A549 (cell line): ENCODE measurements at regions not wholly inside any gene's neighbourhood (a gene's known extent, or its start where the extent isn't known, plus 50 kb on each side); places are given as distances from the start of the nearest gene placed in this dataset.

Experiments
- ATAC-seq, 2 experiments: fragments of 200-7000 bp in 1 of 2; fragments of >200 bp in 1 of 2; cut with Nextera tagmentation in 1 of 2; cut with Tn5 transposase in 1 of 2; 3 replicates each; pipeline versions ENCODE4 v1.8.0 to v1.9.1; 2018 to 2020; ENCODE audit warnings: mild to moderate bottlenecking in 1 of 2, moderate library complexity in 1 of 2
- CTCF ChIA-PET: fragments of 300-600 bp; sonication (Branson Sonifier 250); formaldehyde crosslinking; extraction: SDS; loops from one replicate; lab custom pipeline; 2021; ENCODE audit warnings: antibody characterized with exemption, inconsistent platforms; lab: Yijun Ruan, JAX
- POLR2A ChIA-PET: fragments of 350-600 bp; formaldehyde crosslinking; extraction: SDS; loops from one replicate; lab custom pipeline; 2021; ENCODE audit warnings: antibody characterized with exemption, inconsistent platforms; lab: Yijun Ruan, JAX
- DNase-seq, 2 experiments: peaks; one replicate each; pipeline versions ENCODE4 v3.0.0 to v3.0.0-alpha.2; 2011 to 2016; ENCODE audit warnings: low read depth in 1 of 2, low spot score in 1 of 2
- FAIRE-seq: peaks from 2 replicates; lab custom pipeline; 2011; peaks lifted over from hg19 to GRCh38; lab: Jason Lieb, UNC
- H3K27ac ChIP-seq, 2 experiments: fragments of >200 bp; sonication (Bioruptor Twin); formaldehyde crosslinking; 3 replicates each; pipeline ENCODE4 v1.5.1; 2016 to 2017
- H3K4me1 ChIP-seq: fragments of >200 bp; sonication (Bioruptor Twin); formaldehyde crosslinking; 3 replicates; pipeline ENCODE4 v1.6.1; 2016
- H3K4me2 ChIP-seq: fragments of >200 bp; sonication (Bioruptor Twin); formaldehyde crosslinking; 3 replicates; pipeline ENCODE4 v1.6.1; 2016
- H3K4me3 ChIP-seq: fragments of >200 bp; sonication (Bioruptor Twin); formaldehyde crosslinking; 3 replicates; pipeline ENCODE4 v1.5.1; 2016
- H3K9me3 ChIP-seq: fragments of >200 bp; sonication (Bioruptor Twin); formaldehyde crosslinking; 3 replicates; pipeline ENCODE4 v1.6.1; 2016
- BHLHE40 ChIP-seq: IDR thresholded peaks from 2 replicates; pipeline ENCODE4 v1.6.1; 2012; ENCODE audit warnings: low read depth, low read length, inconsistent platforms
- CHD4 ChIP-seq: fragments of 200-600 bp; sonication (generic); IDR thresholded peaks from 2 replicates; pipeline ENCODE4 v1.6.1; 2016; ENCODE audit warnings: antibody characterized with exemption, mild to moderate bottlenecking, borderline replicate concordance
- FOSB ChIP-seq: fragments of 250-450 bp; sonication (Bioruptor Pico); IDR thresholded peaks from 2 replicates; pipeline ENCODE4 v1.5.0; 2020; ENCODE audit warnings: mild to moderate bottlenecking, moderate library complexity
- FOXS1 ChIP-seq: fragments of 250-450 bp; sonication (Bioruptor Pico); IDR thresholded peaks from 2 replicates; pipeline ENCODE4 v1.5.0; 2020; ENCODE audit warnings: mild to moderate bottlenecking, moderate library complexity
- HEYL ChIP-seq: fragments of 250-450 bp; sonication (Bioruptor Pico); IDR thresholded peaks from 2 replicates; pipeline ENCODE4 v1.8.0; 2021; ENCODE audit warnings: mild to moderate bottlenecking, moderate library complexity
- HOXA7 ChIP-seq: fragments of 250-450 bp; sonication (Bioruptor Pico); IDR thresholded peaks from 2 replicates; pipeline ENCODE4 v1.5.0; 2020; ENCODE audit warnings: mild to moderate bottlenecking, moderate library complexity
- HOXB13 ChIP-seq: fragments of 250-450 bp; sonication (Bioruptor Pico); IDR thresholded peaks from 2 replicates; pipeline ENCODE4 v1.5.0; 2020; ENCODE audit warnings: low read depth, mild to moderate bottlenecking, moderate library complexity
- HOXB5 ChIP-seq: fragments of 250-450 bp; sonication (Bioruptor Pico); IDR thresholded peaks from 2 replicates; pipeline ENCODE4 v1.5.0; 2020; ENCODE audit warnings: mild to moderate bottlenecking, moderate library complexity
- JUN ChIP-seq, 2 experiments: fragments of >200 bp; sonication (Bioruptor Twin); formaldehyde crosslinking; IDR thresholded peaks; 2 replicates in 1 of 2; 3 replicates in 1 of 2; pipeline ENCODE4 v1.6.1; 2016 to 2017
- MAZ ChIP-seq: fragments of 150-350 bp; IDR thresholded peaks from 2 replicates; pipeline ENCODE4 v1.6.1; 2014; ENCODE audit warnings: antibody characterized with exemption, low read depth, low read length, borderline replicate concordance
- MYC ChIP-seq: IDR thresholded peaks from 2 replicates; pipeline ENCODE4 v1.6.1; 2012; ENCODE audit warnings: mild to moderate bottlenecking, inconsistent platforms, low read length, improper control_type of control experiment, borderline replicate concordance
- NFE2L2 ChIP-seq: fragments of 150-350 bp; conservative IDR thresholded peaks from 2 replicates; pipeline ENCODE4 v1.6.1; 2014; ENCODE audit warnings: low read length
- NPAS2 ChIP-seq: fragments of 250-450 bp; sonication (Bioruptor Pico); IDR thresholded peaks from 2 replicates; pipeline ENCODE4 v1.8.0; 2022; ENCODE audit warnings: mild to moderate bottlenecking, moderate library complexity, borderline replicate concordance
- NR3C1 ChIP-seq: fragments of >200 bp; sonication (Bioruptor Twin); formaldehyde crosslinking; IDR thresholded peaks from 3 replicates; pipeline ENCODE4 v1.6.1; 2017
- PHF8 ChIP-seq: fragments of 200-600 bp; sonication (generic); IDR thresholded peaks from 2 replicates; pipeline ENCODE4 v1.6.1; 2016; ENCODE audit warnings: low read depth, mild to moderate bottlenecking, antibody characterized with exemption, moderate library complexity, borderline replicate concordance
- POLR2AphosphoS2 ChIP-seq: conservative IDR thresholded peaks from 2 replicates; pipeline ENCODE4 v1.6.1; 2012; ENCODE audit warnings: low read length, improper control_type of control experiment, inconsistent platforms
- RAD21 ChIP-seq, 2 experiments: fragments of >200 bp in 1 of 2; sonication (Bioruptor Twin) in 1 of 2; formaldehyde crosslinking in 1 of 2; IDR thresholded peaks in 1 of 2; conservative IDR thresholded peaks in 1 of 2; 2 replicates in 1 of 2; 3 replicates in 1 of 2; pipeline ENCODE4 v1.6.1; 2012 to 2018; ENCODE audit warnings: inconsistent platforms in 1 of 2
- SMC3 ChIP-seq: fragments of >200 bp; sonication (Bioruptor Twin); formaldehyde crosslinking; IDR thresholded peaks from 3 replicates; pipeline ENCODE4 v1.6.1; 2018; ENCODE audit warnings: inconsistent platforms
- TP53 ChIP-seq: fragments of 250-450 bp; sonication (Bioruptor Pico); IDR thresholded peaks from 2 replicates; pipeline ENCODE4 v1.5.0; 2021; ENCODE audit warnings: mild to moderate bottlenecking, moderate library complexity
- ZNF302 ChIP-seq: fragments of 250-450 bp; sonication (Bioruptor Pico); IDR thresholded peaks from 2 replicates; pipeline ENCODE4 v1.9.0; 2021; ENCODE audit warnings: inconsistent platforms, mild to moderate bottlenecking, moderate library complexity
- ZSCAN20 ChIP-seq: fragments of 250-450 bp; sonication (Bioruptor Pico); IDR thresholded peaks from 2 replicates; pipeline ENCODE4 v1.8.0; 2022; ENCODE audit warnings: mild to moderate bottlenecking, moderate library complexity
- WGBS: methylation state at CpG from one replicate; pipeline ENCODE4 v1.1.6; 2017; ENCODE audit errors: missing lambda C conversion rate; 5-methylcytosine and 5-hydroxymethylcytosine counted together
- TF ChIP-seq, protein P1 (sequence below): IDR thresholded peaks from 2 replicates; pipeline ENCODE4 v1.6.1; 2012; ENCODE audit warnings: low read depth, borderline replicate concordance
- TF ChIP-seq, protein P2 (sequence below): fragments of 250-450 bp; sonication (Bioruptor Pico); IDR thresholded peaks from 2 replicates; pipeline ENCODE4 v1.5.0; 2021; ENCODE audit warnings: mild to moderate bottlenecking, moderate library complexity, borderline replicate concordance
- TF ChIP-seq, protein P3 (sequence below): fragments of 150-350 bp; IDR thresholded peaks from 2 replicates; pipeline ENCODE4 v1.6.1; 2014; ENCODE audit warnings: low read depth, mild to moderate bottlenecking, low read length
- TF ChIP-seq, protein P4 (sequence below): fragments of 200-600 bp; sonication (generic); IDR thresholded peaks from 2 replicates; pipeline ENCODE4 v1.6.1; 2016; ENCODE audit warnings: antibody characterized with exemption, mild to moderate bottlenecking, moderate library complexity

DNA sequence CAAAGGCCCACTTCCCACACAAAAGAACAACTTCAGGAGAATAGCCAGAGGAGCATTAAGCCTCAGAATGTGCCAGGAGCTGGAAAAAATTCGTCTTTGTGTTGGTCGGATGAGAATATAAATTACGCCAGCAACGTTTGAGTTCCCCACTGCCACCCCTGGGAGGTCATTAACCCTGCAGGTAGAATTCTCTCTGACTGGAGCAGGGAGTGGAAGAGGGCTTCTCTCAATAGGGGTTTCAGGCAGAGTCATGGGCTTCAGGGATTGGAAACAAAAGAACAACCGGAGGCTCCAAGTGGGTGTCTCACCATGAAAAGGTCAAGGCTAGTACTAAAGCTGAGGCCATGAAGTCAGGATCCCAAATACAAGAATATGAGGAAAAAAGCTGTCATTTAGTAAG is 69.0 kb upstream of the DDX18 start:
- WGBS: 21% methylated on average over 4 of the region's 5 CpGs

DNA sequence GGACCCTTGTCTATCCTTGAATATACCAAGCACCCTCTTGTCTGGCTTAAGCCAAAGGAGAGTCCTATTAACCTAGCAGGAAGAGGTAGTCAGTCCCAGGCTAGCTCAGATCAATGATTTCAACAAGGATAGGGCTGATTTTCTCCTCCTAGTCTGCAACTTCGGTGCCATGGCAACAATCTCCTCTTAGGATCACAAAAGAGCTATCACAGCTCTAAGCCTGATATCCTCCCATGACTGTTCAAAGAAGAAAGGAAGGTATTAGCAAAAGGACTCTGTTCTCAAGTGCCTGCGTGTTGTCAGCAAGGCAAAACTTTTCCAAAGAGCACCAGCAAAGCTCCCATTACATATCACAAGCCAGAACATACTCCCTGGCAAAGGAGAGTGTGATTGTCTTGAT is 58.7 kb upstream of the DDX18 start:
- H3K4me2 ChIP-seq: no peak overlapping the region
- no peak for TF ChIP-seq FOXS1
- TF ChIP-seq, protein P1, sequence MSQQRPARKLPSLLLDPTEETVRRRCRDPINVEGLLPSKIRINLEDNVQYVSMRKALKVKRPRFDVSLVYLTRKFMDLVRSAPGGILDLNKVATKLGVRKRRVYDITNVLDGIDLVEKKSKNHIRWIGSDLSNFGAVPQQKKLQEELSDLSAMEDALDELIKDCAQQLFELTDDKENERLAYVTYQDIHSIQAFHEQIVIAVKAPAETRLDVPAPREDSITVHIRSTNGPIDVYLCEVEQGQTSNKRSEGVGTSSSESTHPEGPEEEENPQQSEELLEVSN: no peak
- TF ChIP-seq CHD4: no peak
- TF ChIP-seq NPAS2 (CRISPR knock-in tag): no peak
- no peak for TF ChIP-seq TP53 (CRISPR knock-in tag)
- no peak for TF ChIP-seq HOXB13 (CRISPR knock-in tag)
- TF ChIP-seq RAD21 (conservative IDR thresholded peaks at IDR 0.05 in 1 of 2, IDR thresholded peaks at IDR 0.05 in 1 of 2): no peak
- no peak for TF ChIP-seq ZNF302 (CRISPR knock-in tag)
- TF ChIP-seq HOXA7 (CRISPR knock-in tag): no peak
- TF ChIP-seq MAZ: no peak
- no peak for TF ChIP-seq HEYL (CRISPR knock-in tag)
- no peak for TF ChIP-seq JUN (IDR thresholded peaks at IDR 0.05)
- TF ChIP-seq, protein P2, sequence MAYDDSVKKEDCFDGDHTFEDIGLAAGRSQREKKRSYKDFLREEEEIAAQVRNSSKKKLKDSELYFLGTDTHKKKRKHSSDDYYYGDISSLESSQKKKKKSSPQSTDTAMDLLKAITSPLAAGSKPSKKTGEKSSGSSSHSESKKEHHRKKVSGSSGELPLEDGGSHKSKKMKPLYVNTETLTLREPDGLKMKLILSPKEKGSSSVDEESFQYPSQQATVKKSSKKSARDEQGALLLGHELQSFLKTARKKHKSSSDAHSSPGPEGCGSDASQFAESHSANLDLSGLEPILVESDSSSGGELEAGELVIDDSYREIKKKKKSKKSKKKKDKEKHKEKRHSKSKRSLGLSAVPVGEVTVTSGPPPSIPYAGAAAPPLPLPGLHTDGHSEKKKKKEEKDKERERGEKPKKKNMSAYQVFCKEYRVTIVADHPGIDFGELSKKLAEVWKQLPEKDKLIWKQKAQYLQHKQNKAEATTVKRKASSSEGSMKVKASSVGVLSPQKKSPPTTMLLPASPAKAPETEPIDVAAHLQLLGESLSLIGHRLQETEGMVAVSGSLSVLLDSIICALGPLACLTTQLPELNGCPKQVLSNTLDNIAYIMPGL (CRISPR knock-in tag): no peak
- TF ChIP-seq NR3C1: no peak
- TF ChIP-seq NFE2L2: no peak
- TF ChIP-seq, protein P3, sequence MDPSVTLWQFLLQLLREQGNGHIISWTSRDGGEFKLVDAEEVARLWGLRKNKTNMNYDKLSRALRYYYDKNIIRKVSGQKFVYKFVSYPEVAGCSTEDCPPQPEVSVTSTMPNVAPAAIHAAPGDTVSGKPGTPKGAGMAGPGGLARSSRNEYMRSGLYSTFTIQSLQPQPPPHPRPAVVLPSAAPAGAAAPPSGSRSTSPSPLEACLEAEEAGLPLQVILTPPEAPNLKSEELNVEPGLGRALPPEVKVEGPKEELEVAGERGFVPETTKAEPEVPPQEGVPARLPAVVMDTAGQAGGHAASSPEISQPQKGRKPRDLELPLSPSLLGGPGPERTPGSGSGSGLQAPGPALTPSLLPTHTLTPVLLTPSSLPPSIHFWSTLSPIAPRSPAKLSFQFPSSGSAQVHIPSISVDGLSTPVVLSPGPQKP: no peak
- no peak for TF ChIP-seq BHLHE40
- TF ChIP-seq, protein P4, sequence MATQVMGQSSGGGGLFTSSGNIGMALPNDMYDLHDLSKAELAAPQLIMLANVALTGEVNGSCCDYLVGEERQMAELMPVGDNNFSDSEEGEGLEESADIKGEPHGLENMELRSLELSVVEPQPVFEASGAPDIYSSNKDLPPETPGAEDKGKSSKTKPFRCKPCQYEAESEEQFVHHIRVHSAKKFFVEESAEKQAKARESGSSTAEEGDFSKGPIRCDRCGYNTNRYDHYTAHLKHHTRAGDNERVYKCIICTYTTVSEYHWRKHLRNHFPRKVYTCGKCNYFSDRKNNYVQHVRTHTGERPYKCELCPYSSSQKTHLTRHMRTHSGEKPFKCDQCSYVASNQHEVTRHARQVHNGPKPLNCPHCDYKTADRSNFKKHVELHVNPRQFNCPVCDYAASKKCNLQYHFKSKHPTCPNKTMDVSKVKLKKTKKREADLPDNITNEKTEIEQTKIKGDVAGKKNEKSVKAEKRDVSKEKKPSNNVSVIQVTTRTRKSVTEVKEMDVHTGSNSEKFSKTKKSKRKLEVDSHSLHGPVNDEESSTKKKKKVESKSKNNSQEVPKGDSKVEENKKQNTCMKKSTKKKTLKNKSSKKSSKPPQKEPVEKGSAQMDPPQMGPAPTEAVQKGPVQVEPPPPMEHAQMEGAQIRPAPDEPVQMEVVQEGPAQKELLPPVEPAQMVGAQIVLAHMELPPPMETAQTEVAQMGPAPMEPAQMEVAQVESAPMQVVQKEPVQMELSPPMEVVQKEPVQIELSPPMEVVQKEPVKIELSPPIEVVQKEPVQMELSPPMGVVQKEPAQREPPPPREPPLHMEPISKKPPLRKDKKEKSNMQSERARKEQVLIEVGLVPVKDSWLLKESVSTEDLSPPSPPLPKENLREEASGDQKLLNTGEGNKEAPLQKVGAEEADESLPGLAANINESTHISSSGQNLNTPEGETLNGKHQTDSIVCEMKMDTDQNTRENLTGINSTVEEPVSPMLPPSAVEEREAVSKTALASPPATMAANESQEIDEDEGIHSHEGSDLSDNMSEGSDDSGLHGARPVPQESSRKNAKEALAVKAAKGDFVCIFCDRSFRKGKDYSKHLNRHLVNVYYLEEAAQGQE: no peak
- no peak for TF ChIP-seq SMC3
- ChIA-PET POLR2A (no interaction called here), CTCF (no interaction called here)
- ATAC-seq (no peak), DNase-seq (no peak), FAIRE-seq (no peak)
- H3K4me1 ChIP-seq: no peaks in the 10 kb centered on the region
- H3K9me3 ChIP-seq: no peaks in the 10 kb centered on the region
- no peak overlapping the region for H3K27ac ChIP-seq
- WGBS: 0% methylated on average over 2 of the region's 2 CpGs
- H3K4me3 ChIP-seq: no peak overlapping the region

More for the DNA sequence above, 69.0 kb upstream of the DDX18 start:
- Histone ChIP-seq H3K4me1 (no peaks in the 10 kb centered on the region), H3K4me3 (no peak overlapping the region), H3K9me3 (no peaks in the 10 kb centered on the region), H3K4me2 (no peak overlapping the region)
- ChIA-PET POLR2A (no interaction called here), CTCF (no interaction called here)
- FAIRE-seq: no peak
- TF ChIP-seq PHF8 (no peak), MYC (no peak), POLR2AphosphoS2 (no peak), HOXB5 (CRISPR knock-in tag) (no peak), FOSB (CRISPR knock-in tag) (no peak), HOXB13 (CRISPR knock-in tag) (no peak), TP53 (CRISPR knock-in tag) (no peak), ZSCAN20 (CRISPR knock-in tag) (no peak)
- TF ChIP-seq, all 56 proteins: peak for 0
- H3K27ac ChIP-seq: no peak overlapping the region
- ATAC-seq: no peak
- DNase-seq: no peak
